ENCODE measurements at regions not wholly inside any gene's neighbourhood (a gene's known extent, or its start where the extent isn't known, plus 50 kb on each side); places are given as distances from the start of the nearest gene placed in this dataset.

- TF ChIP-seq, protein P1, sequence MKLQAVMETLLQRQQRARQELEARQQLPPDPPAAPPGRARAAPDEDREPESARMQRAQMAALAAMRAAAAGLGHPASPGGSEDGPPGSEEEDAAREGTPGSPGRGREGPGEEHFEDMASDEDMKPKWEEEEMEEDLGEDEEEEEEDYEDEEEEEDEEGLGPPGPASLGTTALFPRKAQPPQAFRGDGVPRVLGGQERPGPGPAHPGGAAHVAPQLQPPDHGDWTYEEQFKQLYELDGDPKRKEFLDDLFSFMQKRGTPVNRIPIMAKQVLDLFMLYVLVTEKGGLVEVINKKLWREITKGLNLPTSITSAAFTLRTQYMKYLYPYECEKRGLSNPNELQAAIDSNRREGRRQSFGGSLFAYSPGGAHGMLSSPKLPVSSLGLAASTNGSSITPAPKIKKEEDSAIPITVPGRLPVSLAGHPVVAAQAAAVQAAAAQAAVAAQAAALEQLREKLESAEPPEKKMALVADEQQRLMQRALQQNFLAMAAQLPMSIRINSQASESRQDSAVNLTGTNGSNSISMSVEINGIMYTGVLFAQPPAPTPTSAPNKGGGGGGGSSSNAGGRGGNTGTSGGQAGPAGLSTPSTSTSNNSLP (IDR thresholded peaks at IDR 0.05; ENCODE audit: borderline replicate concordance, low read depth, low read length) = no peak
- TF ChIP-seq CXXC5 (CRISPR knock-in tag; IDR thresholded peaks at IDR 0.05) (no peak), ZNF75A (CRISPR knock-in tag; IDR thresholded peaks at IDR 0.05) (no peak), L3MBTL2 (IDR thresholded peaks at IDR 0.05) (no peak), TGIF2 (CRISPR knock-in tag; IDR thresholded peaks at IDR 0.05) (no peak), U2AF2 (optimal IDR thresholded peaks at IDR 0.05; ENCODE audit: low read depth, low read length) (no peak), SREBF1 (IDR thresholded peaks at IDR 0.05; ENCODE audit: borderline replicate concordance, low read depth, low read length) (no peak), CAMTA2 (CRISPR knock-in tag; conservative IDR thresholded peaks at IDR 0.05) (no peak), XRCC3 (IDR thresholded peaks at IDR 0.05) (no peak), TSHZ1 (CRISPR knock-in tag; IDR thresholded peaks at IDR 0.05) (no peak), ZFX (CRISPR knock-in tag; IDR thresholded peaks at IDR 0.05) (no peak)
- TF ChIP-seq, protein P2, sequence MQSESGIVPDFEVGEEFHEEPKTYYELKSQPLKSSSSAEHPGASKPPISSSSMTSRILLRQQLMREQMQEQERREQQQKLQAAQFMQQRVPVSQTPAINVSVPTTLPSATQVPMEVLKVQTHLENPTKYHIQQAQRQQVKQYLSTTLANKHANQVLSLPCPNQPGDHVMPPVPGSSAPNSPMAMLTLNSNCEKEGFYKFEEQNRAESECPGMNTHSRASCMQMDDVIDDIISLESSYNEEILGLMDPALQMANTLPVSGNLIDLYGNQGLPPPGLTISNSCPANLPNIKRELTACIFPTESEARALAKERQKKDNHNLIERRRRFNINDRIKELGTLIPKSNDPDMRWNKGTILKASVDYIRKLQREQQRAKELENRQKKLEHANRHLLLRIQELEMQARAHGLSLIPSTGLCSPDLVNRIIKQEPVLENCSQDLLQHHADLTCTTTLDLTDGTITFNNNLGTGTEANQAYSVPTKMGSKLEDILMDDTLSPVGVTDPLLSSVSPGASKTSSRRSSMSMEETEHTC (IDR thresholded peaks at IDR 0.05) = no peak
- TF ChIP-seq, protein P3, sequence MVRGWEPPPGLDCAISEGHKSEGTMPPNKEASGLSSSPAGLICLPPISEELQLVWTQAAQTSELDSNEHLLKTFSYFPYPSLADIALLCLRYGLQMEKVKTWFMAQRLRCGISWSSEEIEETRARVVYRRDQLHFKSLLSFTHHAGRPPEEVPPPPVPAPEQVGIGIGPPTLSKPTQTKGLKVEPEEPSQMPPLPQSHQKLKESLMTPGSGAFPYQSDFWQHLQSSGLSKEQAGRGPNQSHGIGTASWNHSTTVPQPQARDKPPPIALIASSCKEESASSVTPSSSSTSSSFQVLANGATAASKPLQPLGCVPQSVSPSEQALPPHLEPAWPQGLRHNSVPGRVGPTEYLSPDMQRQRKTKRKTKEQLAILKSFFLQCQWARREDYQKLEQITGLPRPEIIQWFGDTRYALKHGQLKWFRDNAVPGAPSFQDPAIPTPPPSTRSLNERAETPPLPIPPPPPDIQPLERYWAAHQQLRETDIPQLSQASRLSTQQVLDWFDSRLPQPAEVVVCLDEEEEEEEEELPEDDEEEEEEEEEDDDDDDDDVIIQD (CRISPR knock-in tag; IDR thresholded peaks at IDR 0.05) = no peak
These were observed 105.6 kb downstream of the GTPBP8 start (continued) for GRCh38 chr3:113096188-113096892.

Data from K562 (cell line).